GM19463 (cell line): ENCODE measurements at regions not wholly inside any gene's neighbourhood (a gene's known extent, or its start where the extent isn't known, plus 50 kb on each side); places are given as distances from the start of the nearest gene placed in this dataset.
A peak's percentile ranks its signal among the peaks of the same experiment; 100 is the strongest.

Experiments used
- ATAC-seq: cut with Tn5 transposase; IDR thresholded peaks from one replicate; pipeline ENCODE4 v1.9.1; 2021; ENCODE audit warnings: mild to moderate bottlenecking, moderate library complexity; ENCODE audit not compliant: unreplicated experiment

DNA sequence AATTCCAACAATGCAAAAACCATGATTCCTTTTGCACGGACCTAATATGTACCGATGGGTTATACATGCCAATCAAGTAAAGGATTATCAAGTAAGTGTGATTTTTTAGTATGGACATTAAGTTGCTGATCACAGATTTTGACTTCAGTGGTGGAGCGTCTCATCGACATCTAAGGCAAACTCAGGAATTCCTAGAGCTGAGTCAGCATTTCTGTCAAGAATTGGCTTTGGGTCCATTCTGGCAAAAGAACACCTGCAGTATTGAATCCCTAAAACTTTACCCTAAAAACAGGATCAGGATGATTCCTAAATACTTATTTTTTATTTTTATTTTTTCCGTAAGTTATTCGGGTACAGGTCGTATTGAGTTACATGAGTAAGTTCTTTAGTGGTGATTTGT lies 83.6 kb downstream of the HPGD start:
- ATAC-seq, result no peak

DNA sequence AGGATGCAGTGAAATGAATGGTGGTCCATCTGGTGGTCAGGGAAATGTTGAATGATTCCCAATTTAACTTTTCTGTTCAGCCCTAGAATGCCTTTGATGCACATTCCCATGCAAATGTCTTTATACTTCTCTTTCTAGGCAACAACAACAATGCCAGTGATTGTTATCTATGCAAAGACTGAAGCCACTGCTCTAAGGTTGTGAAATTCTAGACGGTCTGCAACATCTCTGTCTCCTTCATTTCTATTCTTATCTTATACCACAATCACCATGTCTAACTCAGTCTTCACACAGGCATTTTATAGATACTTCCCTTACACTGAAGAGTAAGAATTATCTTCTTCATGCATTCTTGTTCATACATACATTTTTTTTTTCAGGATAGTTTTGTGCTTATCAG lies 84.5 kb downstream of the HPGD start:
- ATAC-seq, result no peak

DNA sequence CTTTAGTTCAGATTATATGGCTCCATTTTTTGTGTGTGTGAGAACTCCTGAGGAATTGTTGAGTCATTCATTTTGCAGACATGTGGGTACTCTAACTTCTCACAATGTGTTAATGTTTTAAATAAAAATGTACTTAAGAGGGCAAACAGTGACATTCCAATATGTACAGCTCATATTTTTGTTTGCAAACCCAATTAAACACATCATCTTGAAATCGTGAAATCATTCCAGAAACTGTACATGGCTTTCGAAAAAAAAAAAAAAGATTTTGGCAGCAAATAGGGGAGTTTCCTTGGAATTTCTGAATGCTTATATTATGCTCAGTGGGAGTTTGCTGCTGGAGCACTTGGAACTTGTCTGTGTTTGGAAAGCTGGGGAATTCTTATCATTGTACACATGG lies 85.0 kb downstream of the HPGD start:
- no peak for ATAC-seq

DNA sequence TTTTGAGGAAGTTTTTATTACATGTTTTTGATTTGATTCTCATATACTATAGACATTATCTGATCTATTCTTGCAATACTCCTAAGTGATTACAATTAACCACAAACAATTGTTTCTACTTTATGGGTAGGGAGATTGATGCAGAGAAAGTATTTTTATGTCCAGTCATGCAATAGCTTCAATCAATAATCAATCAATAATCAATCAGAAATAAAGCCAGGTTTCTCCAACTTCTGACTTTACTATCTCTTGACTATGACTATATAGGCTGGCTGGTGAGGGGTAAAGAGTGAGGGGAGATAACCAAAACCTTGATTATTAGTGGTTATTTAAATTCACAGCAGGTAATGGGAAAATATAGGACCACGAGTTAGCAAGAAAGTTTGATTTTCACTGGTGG lies 85.9 kb downstream of the HPGD start:
- ATAC-seq, result no peak

DNA sequence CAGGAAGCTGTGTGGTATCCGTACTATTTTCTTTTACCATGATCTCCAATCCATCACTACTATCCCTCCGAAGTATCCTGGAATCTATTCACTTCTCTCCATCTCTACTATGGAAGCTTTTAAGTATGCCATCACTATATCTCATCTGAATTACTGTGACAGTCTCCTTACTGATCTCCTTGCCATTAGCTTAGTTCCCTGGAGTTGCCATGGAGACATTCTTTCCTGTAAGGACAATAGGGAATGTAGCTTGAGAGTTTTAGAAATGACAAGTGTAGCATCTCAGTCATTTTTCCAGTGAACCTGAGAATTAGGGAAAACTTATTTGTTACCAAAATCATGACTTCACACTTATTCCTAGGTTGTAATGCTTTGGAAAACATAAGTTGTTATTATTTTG lies 86.3 kb downstream of the HPGD start:
- no peak for ATAC-seq

DNA sequence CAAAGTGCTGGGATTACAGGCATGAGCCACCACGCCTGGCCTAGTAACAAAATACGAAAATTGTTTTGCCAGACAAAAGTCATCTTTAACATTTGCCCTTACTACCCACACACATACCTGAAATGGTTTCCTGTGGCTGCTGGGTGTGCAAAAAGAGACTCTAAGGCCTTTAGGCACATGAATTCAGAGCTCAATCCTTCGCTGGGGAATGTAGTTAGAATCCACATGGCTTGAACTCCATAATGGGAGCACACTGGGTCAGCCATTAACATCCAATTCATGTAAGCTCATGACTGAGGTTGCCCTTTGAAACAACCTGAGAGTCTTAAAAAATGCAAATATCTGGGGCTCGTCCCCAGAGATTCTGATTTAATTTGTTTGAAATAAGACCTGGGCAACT lies 87.8 kb downstream of the HPGD start:
- ATAC-seq, result no peak

DNA sequence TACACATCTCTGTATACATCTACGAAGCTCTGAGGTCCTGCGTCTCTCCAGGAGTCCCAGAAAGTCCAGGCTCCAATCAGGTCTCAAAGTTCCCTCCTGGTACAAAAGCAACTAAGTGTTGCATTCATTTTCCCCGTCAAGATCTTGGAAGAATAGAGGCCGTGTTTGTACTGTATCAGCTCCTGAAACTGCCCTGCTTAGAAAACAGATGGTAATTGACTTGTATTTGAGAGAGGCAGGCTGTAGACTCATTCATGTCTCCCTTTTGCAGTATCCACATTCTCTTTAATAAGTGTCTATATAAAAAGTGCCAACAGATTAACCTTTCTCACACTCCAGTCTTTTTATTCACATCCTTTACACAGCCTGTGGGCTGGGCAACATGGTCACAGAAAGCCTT lies 91.7 kb downstream of the HPGD start:
- no peak for ATAC-seq

DNA sequence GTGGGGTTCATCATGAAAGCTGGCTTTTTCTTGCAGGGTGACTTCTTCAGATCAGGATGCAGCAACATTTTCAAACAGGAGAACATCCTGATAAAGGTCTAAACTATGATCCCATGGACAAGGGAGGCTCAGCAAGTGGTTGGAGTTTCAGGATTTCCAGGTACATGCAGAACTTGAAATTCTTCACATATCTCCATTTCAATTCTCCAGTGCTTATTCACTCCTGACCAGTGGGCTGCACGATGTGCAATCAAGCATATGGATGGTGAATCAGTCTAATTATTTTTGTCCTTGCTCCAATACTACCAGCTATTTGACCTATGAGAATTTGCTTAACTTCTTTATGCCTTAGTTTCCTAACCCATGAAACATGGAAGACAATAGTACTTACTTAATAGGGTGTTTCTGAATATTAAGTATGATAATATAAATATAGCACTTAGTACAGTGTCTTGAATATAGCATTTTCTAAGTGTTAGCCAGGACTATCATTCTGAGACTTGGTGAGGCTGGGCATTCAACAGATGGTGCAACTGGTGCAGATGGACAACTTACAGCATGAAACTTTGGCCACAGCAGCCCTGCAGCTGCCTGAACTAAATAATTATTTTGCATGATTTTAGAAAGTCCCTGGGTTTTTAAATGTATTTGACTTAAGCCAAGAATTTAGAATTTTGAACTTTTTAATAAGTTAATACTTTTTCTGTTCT lies 92.4 kb downstream of the HPGD start:
- ATAC-seq, result no peak

DNA sequence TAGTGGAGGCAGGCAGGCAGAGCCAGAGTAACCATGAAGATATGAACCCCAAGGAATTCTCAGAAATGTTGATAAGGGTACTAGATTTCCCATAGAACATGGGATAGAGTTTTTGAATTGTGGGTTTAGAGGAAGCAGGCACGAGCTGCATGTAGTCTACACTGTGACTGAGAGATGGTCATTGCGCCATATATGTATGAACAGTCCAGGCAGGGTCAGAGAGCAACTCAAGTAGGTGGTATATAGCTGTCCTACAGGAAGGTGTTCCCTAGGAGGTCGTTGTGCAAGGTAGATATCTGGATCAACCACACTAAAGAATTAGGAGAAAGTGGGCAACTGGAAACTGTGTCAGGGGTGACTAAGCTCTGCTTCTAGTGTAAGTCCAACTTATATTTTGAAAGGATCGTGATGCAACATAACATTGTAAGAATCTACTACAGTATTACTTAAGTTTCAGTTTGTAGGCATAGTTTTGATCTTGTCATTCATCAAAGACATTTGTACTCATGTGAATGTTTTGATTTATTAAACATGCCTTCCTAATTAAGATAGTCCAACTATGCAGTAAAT lies 94.6 kb downstream of the HPGD start:
- ATAC-seq, result no peak

DNA sequence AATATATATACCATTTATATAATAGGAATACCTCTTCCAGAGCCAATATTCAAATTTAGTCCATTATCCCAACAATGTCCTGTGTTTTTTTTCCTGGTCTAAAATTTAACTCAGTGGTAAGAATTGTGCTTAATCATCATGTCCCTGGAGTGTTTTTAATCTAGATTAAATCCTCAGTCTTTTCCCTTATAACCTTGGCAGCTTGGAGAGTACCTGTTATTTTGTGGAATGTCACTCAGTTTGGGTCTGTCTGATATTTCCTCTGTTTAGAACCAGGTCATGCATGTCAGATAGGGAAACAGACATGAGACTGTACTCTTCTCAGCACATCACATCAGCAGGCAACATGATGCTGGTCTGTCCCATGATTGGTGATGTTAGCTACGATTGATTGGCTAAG lies 96.6 kb downstream of the HPGD start:
- no peak for ATAC-seq

DNA sequence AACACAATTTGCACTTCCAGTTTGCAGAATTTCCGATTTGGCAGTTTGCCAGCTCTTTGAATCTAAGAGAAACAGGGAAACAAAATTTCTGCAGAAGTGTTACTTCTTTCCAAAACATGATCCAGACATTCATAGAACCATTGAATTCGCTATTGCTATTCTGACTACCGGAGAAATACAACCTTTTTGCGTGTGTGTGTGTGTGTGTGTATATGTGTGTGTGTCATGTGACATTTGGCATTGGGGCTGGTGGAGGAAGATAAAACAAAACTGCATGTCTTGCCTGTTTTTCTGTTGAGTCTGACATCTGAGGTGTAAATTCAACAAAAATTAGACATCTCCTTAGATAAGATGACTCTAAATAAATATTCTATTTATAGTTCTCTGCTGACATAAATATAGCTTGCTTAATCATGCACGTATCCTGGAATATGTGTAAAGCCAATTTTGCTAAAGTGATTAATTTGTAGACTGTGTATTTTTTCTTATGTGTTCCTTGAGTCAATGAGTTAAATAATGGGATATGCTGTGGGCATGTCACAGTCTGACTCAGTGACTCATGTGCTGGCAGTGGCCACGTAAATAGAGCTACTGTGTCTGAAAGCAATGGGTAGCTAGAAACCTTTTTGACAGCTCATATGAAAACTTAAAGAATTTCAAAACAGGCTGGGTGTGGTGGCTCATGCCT lies 98.9 kb downstream of the HPGD start:
- peak; percentile 87 for ATAC-seq

DNA sequence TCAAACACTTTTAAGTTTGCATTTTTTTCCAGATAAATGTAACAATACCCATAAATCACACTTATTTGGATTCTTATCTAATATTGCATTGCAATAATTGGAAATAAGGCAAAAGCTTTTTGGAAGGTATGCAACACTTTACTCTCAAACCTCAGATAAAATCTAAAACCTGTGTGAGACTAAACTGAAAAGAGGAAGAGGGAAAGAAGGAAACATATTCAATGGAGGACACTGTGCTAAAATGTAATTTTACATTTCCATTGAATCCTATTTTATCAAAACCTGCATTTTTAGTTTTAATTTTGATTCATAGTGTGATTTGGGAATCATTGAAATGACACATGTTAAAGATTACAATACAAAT lies 99.4 kb downstream of the HPGD start:
- ATAC-seq, result no peak

DNA sequence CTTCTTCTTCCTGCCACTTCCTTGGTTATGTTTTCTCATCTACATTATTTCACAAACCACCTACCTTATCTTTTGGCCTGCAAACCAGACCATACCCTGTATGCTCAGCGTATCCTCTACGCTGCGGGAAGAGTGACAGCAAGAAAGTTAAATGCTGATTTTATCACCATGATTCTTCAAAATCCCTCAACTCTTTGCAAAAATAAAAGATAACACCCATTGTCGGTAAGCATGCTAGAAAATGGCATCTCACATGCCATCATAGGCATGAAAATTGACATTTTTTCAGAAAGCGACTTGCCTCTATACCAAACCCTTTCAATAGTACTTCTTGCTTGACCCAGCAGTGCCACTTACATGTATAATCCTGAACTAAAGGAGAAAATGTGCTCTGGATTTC lies 102.0 kb downstream of the HPGD start:
- ATAC-seq, result no peak

DNA sequence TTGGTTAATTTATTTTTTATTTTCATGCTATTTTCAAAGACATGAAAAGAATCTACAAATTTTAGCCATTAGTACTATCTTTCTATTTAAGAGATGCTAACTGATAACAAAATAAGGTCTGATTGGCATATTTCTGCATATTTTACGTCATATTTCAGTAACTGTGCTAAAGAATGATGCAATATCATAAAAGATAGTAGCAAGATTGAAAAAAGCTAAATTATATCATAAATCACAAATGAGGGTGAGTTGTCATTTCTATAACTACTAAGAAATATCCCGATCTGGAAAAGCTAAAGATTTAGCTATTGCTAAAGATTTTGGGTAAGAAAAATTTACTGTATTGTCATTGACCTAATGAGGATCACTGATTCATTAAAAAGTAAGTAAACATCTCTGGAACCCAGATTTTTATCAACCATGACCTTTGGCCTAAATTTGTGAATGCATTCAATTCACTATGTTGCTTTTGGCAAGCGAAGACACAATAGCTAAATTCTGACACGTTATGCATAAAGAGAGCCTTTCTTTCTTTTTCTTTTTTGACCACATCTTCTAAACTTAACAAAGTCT lies 103.6 kb downstream of the HPGD start:
- no peak for ATAC-seq

DNA sequence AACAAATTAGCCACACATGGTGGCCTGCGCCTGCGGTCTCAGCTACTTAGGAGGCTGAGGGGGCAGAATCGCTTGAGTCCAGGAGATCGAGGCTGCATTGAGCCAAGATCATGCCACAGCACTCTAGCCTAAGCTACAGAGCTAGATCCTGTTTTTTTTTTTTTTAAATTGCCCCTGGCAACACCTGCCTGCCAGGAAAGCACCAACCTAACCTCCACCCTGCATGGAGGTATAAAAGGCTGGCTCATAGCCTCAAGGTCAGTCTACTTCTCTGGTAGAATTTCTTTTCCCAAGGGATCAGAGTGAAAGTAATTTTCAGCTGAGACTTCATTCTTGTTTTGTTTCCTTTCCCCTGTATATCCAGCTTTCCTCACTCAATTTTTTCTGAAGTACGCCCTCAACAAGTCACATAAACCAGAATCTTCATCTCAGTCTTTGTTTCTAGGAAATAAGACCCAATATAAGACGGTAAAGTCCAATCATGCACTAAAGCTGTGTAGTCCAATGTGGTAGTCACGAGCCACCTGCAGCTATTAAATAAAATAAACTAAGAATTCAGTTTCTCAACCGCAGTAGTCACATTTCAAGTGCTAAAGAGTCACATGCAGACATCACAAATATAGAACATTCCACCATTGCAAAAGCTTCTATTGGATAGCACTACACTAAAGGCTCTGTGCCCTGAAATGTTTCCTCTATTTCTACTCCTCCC lies 113.3 kb downstream of the HPGD start:
- no peak for ATAC-seq

DNA sequence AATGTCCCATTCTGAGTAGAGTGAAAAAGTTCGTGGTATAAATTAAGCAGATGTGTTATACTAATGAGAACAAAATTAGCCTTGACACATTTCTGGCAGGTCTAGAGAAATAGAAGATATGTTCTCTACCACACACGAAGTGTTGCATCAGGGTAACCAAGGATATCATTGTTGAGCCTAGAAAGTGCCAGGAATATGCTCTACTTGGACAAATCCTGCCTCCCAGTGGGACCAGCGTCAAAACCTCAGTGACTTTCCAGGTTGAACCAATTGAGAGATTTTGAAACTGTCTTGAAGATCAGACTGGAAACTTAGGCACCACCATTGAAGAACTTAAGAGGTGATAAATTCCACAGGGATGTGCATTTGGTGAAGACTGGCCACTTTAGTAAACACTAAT lies 115.9 kb downstream of the HPGD start:
- ATAC-seq, result no peak

DNA sequence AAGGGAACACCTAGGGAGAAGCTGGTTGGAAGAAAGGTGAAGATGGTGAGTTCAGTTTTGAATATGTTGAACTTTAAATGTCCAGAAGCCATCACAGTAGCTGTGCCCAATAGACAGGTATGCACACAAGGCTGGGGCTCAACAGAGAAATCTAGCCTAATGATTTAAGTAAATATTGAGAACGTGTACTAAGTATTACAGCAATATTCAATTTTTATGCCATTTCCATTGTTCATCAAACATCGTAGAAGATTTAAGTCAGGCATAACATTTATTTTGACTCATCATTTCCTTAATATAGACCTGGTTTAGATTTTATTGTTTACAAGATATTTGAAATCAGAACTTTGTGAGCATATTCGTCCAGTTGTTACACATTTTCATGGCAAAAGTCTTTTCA lies 116.4 kb downstream of the HPGD start:
- no peak for ATAC-seq

DNA sequence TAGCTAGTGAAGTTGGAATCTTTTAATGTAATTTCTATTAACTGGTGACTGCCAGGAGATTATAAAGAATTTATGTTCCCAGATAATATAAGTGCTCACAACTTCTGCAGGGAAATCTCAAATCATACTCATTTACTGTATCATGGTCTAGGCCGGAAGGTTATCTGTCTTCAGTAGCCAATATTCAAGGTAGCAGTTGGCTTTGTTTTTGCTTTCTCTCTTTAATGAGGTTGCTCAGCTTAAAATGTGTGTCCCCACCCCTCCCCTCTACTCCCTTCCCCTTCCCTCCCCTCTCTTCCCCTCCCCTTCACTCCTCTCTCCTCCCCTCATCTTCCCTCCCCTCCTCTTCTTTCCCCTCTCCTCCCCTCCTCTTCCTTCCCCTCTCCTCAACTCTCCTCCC lies 117.6 kb downstream of the HPGD start:
- ATAC-seq, result no peak

DNA sequence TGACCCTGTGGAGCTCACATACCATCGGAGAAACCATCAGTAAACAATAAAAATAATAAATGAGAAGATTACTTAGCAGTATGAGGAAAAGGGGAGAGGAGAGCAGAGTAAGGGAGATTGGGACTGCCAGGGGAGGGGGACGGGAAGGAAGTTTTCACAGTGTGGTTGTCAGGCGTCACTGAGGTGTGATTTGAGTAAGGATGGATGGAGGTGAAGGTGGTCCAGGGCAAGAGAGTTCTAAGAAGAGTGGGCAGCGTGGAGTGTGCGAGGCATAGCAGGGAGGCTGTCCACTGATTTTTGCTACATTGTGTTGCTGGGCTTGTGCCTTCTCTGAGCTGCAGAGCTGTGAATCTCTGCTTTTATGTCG lies 119.1 kb downstream of the HPGD start:
- no peak for ATAC-seq

DNA sequence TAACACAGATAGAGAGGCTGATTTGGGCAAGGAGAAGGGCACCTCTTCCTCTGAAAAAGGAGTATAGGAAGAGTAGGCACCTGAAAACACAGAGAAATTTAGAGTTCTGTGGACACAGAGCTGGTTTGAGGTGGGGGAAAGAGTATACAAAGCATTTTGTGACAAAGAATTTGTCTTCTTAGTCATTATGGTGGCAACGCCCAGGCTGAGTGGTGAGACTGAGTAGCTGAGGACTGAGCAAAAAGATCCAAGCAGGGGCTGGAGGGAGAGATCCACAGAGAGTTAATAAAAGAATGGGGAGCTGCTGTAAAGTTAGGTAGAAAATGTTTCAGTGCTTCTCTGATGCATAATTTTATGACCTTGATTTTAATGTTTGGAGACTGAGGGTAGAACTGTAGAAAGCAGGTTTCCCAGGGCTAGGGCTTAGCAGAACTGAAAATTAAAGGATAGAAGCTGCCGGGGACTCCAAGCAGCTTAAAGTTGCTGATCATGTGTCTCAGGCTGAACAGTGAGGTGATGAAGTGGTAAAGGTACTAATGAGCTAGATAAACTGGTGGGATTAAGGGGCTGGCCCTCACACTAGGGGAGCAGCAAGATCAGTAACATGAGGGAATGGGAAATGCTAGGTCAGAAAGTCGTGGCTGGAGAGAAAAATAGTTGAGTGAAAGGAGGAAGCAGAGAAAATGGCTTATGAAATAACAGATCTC lies 118.9 kb downstream of the CEP44 start:
- ATAC-seq, result no peak

DNA sequence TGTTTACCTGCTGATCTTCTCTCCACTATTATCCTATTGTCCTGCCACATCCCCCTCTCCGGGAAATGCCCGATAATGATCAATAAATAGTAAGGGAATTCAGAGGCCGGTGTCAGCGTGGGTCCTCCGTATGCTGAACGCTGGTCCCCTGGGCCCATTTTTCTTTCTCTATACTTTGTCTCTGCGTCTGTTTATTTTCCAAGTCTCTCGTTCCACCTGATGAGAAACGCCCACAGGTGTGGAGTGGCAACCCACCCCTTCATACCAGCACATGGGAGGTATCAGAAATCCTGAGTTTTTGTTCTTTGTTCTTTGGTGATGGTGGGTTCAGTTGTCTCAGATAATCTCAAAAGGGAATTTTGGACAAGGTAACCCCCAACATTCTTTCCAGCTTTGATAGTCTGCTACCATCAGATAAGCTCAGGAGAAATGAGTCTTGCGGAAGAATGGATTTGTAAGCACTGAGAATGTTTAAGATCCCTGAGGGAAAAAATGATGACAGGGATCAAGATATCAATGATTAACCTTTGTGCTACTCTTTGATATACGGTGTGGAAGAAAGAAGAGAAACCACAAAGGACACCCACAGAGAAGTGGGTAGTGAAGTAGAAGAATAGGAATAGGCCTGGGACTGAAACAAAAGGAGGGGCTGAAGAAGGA lies 117.9 kb downstream of the CEP44 start:
- ATAC-seq, result no peak
